A549 (cell line): ENCODE measurements at regions not wholly inside any gene's neighbourhood (a gene's known extent, or its start where the extent isn't known, plus 50 kb on each side); places are given as distances from the start of the nearest gene placed in this dataset.

Experiments
- ATAC-seq, 2 experiments: fragments of 200-7000 bp in 1 of 2; fragments of >200 bp in 1 of 2; cut with Nextera tagmentation in 1 of 2; cut with Tn5 transposase in 1 of 2; 3 replicates each; pipeline versions ENCODE4 v1.8.0 to v1.9.1; 2018 to 2020; ENCODE audit warnings: mild to moderate bottlenecking in 1 of 2, moderate library complexity in 1 of 2
- CTCF ChIA-PET: fragments of 300-600 bp; sonication (Branson Sonifier 250); formaldehyde crosslinking; extraction: SDS; loops from one replicate; lab custom pipeline; 2021; ENCODE audit warnings: antibody characterized with exemption, inconsistent platforms; lab: Yijun Ruan, JAX
- POLR2A ChIA-PET: fragments of 350-600 bp; formaldehyde crosslinking; extraction: SDS; loops from one replicate; lab custom pipeline; 2021; ENCODE audit warnings: antibody characterized with exemption, inconsistent platforms; lab: Yijun Ruan, JAX
- DNase-seq, 2 experiments: peaks; one replicate each; pipeline versions ENCODE4 v3.0.0 to v3.0.0-alpha.2; 2011 to 2016; ENCODE audit warnings: low read depth in 1 of 2, low spot score in 1 of 2
- FAIRE-seq: peaks from 2 replicates; lab custom pipeline; 2011; peaks lifted over from hg19 to GRCh38; lab: Jason Lieb, UNC
- H3K27ac ChIP-seq, 2 experiments: fragments of >200 bp; sonication (Bioruptor Twin); formaldehyde crosslinking; 3 replicates each; pipeline ENCODE4 v1.5.1; 2016 to 2017
- H3K4me1 ChIP-seq: fragments of >200 bp; sonication (Bioruptor Twin); formaldehyde crosslinking; 3 replicates; pipeline ENCODE4 v1.6.1; 2016
- H3K4me2 ChIP-seq: fragments of >200 bp; sonication (Bioruptor Twin); formaldehyde crosslinking; 3 replicates; pipeline ENCODE4 v1.6.1; 2016
- H3K4me3 ChIP-seq: fragments of >200 bp; sonication (Bioruptor Twin); formaldehyde crosslinking; 3 replicates; pipeline ENCODE4 v1.5.1; 2016
- H3K9me3 ChIP-seq: fragments of >200 bp; sonication (Bioruptor Twin); formaldehyde crosslinking; 3 replicates; pipeline ENCODE4 v1.6.1; 2016
- ATOH8 ChIP-seq: fragments of 250-450 bp; sonication (Bioruptor Pico); IDR thresholded peaks from 2 replicates; pipeline ENCODE4 v1.5.0; 2020; ENCODE audit warnings: low read depth, mild to moderate bottlenecking, moderate library complexity
- BHLHE40 ChIP-seq: IDR thresholded peaks from 2 replicates; pipeline ENCODE4 v1.6.1; 2012; ENCODE audit warnings: low read depth, low read length, inconsistent platforms
- CBX2 ChIP-seq: fragments of 200-600 bp; sonication (generic); IDR thresholded peaks from 2 replicates; pipeline ENCODE4 v1.6.1; 2016; ENCODE audit warnings: low read depth, mild to moderate bottlenecking, borderline replicate concordance
- CBX8 ChIP-seq: fragments of 200-600 bp; sonication (generic); IDR thresholded peaks from 2 replicates; pipeline ENCODE4 v1.6.1; 2016
- CEBPB ChIP-seq, 2 experiments: fragments of >200 bp in 1 of 2; sonication (Bioruptor Twin) in 1 of 2; formaldehyde crosslinking in 1 of 2; IDR thresholded peaks; 2 replicates each; pipeline ENCODE4 v1.6.1; 2012 to 2016
- CTCF ChIP-seq: fragments of >200 bp; sonication (Bioruptor Twin); formaldehyde crosslinking; IDR thresholded peaks from 3 replicates; pipeline ENCODE4 v1.5.1; 2016
- E2F6 ChIP-seq: IDR thresholded peaks from 2 replicates; pipeline ENCODE4 v1.6.1; 2012; ENCODE audit warnings: low read depth, borderline replicate concordance
- EHMT2 ChIP-seq: fragments of 200-600 bp; sonication (generic); IDR thresholded peaks from 2 replicates; pipeline ENCODE4 v1.6.1; 2016; ENCODE audit warnings: antibody characterized with exemption, low read depth, mild to moderate bottlenecking, moderate library complexity
- ESRRA ChIP-seq: fragments of 150-350 bp; IDR thresholded peaks from 2 replicates; pipeline ENCODE4 v1.6.1; 2014; ENCODE audit warnings: mild to moderate bottlenecking, low read length, borderline replicate concordance
- FOSB ChIP-seq: fragments of 250-450 bp; sonication (Bioruptor Pico); IDR thresholded peaks from 2 replicates; pipeline ENCODE4 v1.5.0; 2020; ENCODE audit warnings: mild to moderate bottlenecking, moderate library complexity
- FOXS1 ChIP-seq: fragments of 250-450 bp; sonication (Bioruptor Pico); IDR thresholded peaks from 2 replicates; pipeline ENCODE4 v1.5.0; 2020; ENCODE audit warnings: mild to moderate bottlenecking, moderate library complexity
- HDAC2 ChIP-seq: fragments of 200-600 bp; sonication (generic); IDR thresholded peaks from 2 replicates; pipeline ENCODE4 v1.6.1; 2016
- HES2 ChIP-seq: fragments of >200 bp; sonication (Bioruptor Twin); formaldehyde crosslinking; IDR thresholded peaks from 2 replicates; pipeline ENCODE4 v1.6.1; 2016
- HOXA7 ChIP-seq: fragments of 250-450 bp; sonication (Bioruptor Pico); IDR thresholded peaks from 2 replicates; pipeline ENCODE4 v1.5.0; 2020; ENCODE audit warnings: mild to moderate bottlenecking, moderate library complexity
- HOXB13 ChIP-seq: fragments of 250-450 bp; sonication (Bioruptor Pico); IDR thresholded peaks from 2 replicates; pipeline ENCODE4 v1.5.0; 2020; ENCODE audit warnings: low read depth, mild to moderate bottlenecking, moderate library complexity
- HOXB5 ChIP-seq: fragments of 250-450 bp; sonication (Bioruptor Pico); IDR thresholded peaks from 2 replicates; pipeline ENCODE4 v1.5.0; 2020; ENCODE audit warnings: mild to moderate bottlenecking, moderate library complexity
- JUN ChIP-seq, 2 experiments: fragments of >200 bp; sonication (Bioruptor Twin); formaldehyde crosslinking; IDR thresholded peaks; 2 replicates in 1 of 2; 3 replicates in 1 of 2; pipeline ENCODE4 v1.6.1; 2016 to 2017
- JUNB ChIP-seq: fragments of >200 bp; sonication (Bioruptor Twin); formaldehyde crosslinking; IDR thresholded peaks from 2 replicates; pipeline ENCODE4 v1.6.1; 2016
- KDM1A ChIP-seq: fragments of 200-600 bp; sonication (generic); IDR thresholded peaks from 2 replicates; pipeline ENCODE4 v1.6.1; 2016; ENCODE audit warnings: low read depth, mild to moderate bottlenecking
- KDM5A ChIP-seq: fragments of 200-600 bp; sonication (generic); IDR thresholded peaks from 2 replicates; pipeline ENCODE4 v1.6.1; 2016; ENCODE audit warnings: antibody characterized with exemption, mild to moderate bottlenecking
- MAX ChIP-seq: IDR thresholded peaks from 2 replicates; pipeline ENCODE4 v1.6.1; 2012
- NPAS2 ChIP-seq: fragments of 250-450 bp; sonication (Bioruptor Pico); IDR thresholded peaks from 2 replicates; pipeline ENCODE4 v1.8.0; 2022; ENCODE audit warnings: mild to moderate bottlenecking, moderate library complexity, borderline replicate concordance
- NR3C1 ChIP-seq: fragments of >200 bp; sonication (Bioruptor Twin); formaldehyde crosslinking; IDR thresholded peaks from 3 replicates; pipeline ENCODE4 v1.6.1; 2017
- PBX3 ChIP-seq: IDR thresholded peaks from 2 replicates; pipeline ENCODE4 v1.6.1; 2012
- PHF8 ChIP-seq: fragments of 200-600 bp; sonication (generic); IDR thresholded peaks from 2 replicates; pipeline ENCODE4 v1.6.1; 2016; ENCODE audit warnings: low read depth, mild to moderate bottlenecking, antibody characterized with exemption, moderate library complexity, borderline replicate concordance
- POLR2AphosphoS2 ChIP-seq: conservative IDR thresholded peaks from 2 replicates; pipeline ENCODE4 v1.6.1; 2012; ENCODE audit warnings: low read length, improper control_type of control experiment, inconsistent platforms
- RCOR1 ChIP-seq: fragments of 150-350 bp; IDR thresholded peaks from 2 replicates; pipeline ENCODE4 v1.6.1; 2014; ENCODE audit warnings: antibody characterized with exemption, low read length, low read depth
- SREBF2 ChIP-seq: fragments of 450-650 bp; IDR thresholded peaks from 2 replicates; pipeline ENCODE4 v1.6.1; 2014; ENCODE audit warnings: mild to moderate bottlenecking, moderate library complexity
- TFCP2L1 ChIP-seq: fragments of 250-450 bp; sonication (Bioruptor Pico); IDR thresholded peaks from 2 replicates; pipeline ENCODE4 v1.5.0; 2021; ENCODE audit warnings: mild to moderate bottlenecking
- USF2 ChIP-seq: fragments of 450-650 bp; IDR thresholded peaks from 2 replicates; pipeline ENCODE4 v1.6.1; 2014; ENCODE audit warnings: antibody characterized with exemption
- ZFP36 ChIP-seq: fragments of 450-650 bp; IDR thresholded peaks from 2 replicates; pipeline ENCODE4 v1.6.1; 2014; ENCODE audit warnings: borderline replicate concordance; ENCODE audit not compliant: partially characterized antibody
- WGBS: methylation state at CpG from one replicate; pipeline ENCODE4 v1.1.6; 2017; ENCODE audit errors: missing lambda C conversion rate; 5-methylcytosine and 5-hydroxymethylcytosine counted together

- H3K4me3 ChIP-seq, result no peak overlapping the region
- H3K27ac ChIP-seq, result no peak overlapping the region
- no peak overlapping the region for H3K4me2 ChIP-seq
- CTCF ChIA-PET, result interaction anchor here (0.9 to 1.3 kb wide), 3 partner anchors 22 to 393 kb away, joined by 3 to 4 read pairs (median 3); no protein-coding TSS in a partner anchor
- TF ChIP-seq MAX (no peak), PBX3 (no peak), HDAC2 (no peak), HES2 (no peak), FOXS1 (CRISPR knock-in tag) (no peak), HOXB5 (no peak), ATOH8 (CRISPR knock-in tag) (no peak), HOXA7 (no peak), RCOR1 (no peak), KDM1A (no peak), JUNB (no peak), CBX2 (no peak), NPAS2 (no peak), HOXB13 (CRISPR knock-in tag) (no peak), CTCF (no peak), PHF8 (no peak), EHMT2 (no peak), BHLHE40 (no peak)
- TF ChIP-seq, all 56 proteins: peak for 0
- DNase-seq (no peak), ATAC-seq (no peak), FAIRE-seq (no peak)
- Histone ChIP-seq H3K4me1 (peaks cover 25% of the 10 kb centered on the region), H3K9me3 (no peaks in the 10 kb centered on the region)
- POLR2A ChIA-PET, result no interaction called here
- 84% methylated on average over 5 of the region's 5 CpGs for WGBS
Measured at GRCh38 chr5:58228896-58229295, 231.0 kb downstream of the PLK2 start.

GRCh38 chr5:58227858-58228257 is 232.0 kb downstream of the PLK2 start:
- DNase-seq (no peak), FAIRE-seq (no peak), ATAC-seq (no peak)
- Histone ChIP-seq H3K4me3 (no peak overlapping the region), H3K9me3 (no peaks in the 10 kb centered on the region), H3K4me1 (peaks cover 24% of the 10 kb centered on the region), H3K27ac (peak overlapping the region in 1 of 2 experiments; percentile 20; a peak in 1 of 6 replicates), H3K4me2 (no peak overlapping the region)
- CTCF ChIA-PET, result no interaction called here
- TF ChIP-seq HOXB5, result no peak
- no peak for TF ChIP-seq USF2
- TF ChIP-seq CBX8, result no peak
- no peak for TF ChIP-seq JUN (IDR thresholded peaks at IDR 0.05)
- no peak for TF ChIP-seq FOSB (CRISPR knock-in tag)
- TF ChIP-seq POLR2AphosphoS2, result no peak
- no peak for TF ChIP-seq TFCP2L1 (CRISPR knock-in tag)
- TF ChIP-seq SREBF2, result no peak
- no peak for TF ChIP-seq NR3C1
- no peak for TF ChIP-seq KDM5A
- TF ChIP-seq CEBPB (IDR thresholded peaks at IDR 0.05), result no peak
- no peak for TF ChIP-seq CBX2
- no peak for TF ChIP-seq E2F6
- no peak for TF ChIP-seq EHMT2
- TF ChIP-seq ESRRA, result no peak
- TF ChIP-seq ZFP36, result no peak
- 81% methylated on average over 3 of the region's 3 CpGs for whole genome bisulfite sequencing
- POLR2A ChIA-PET, result no interaction called here
